NCI-H1105 treated with DMSO at 0.1 percent for 48 hours (cell line): ENCODE measurements at regions not wholly inside any gene's neighbourhood (a gene's known extent, or its start where the extent isn't known, plus 50 kb on each side); places are given as distances from the start of the nearest gene placed in this dataset.
"Not testable (repeated sequence)": the region's sequence is repeated elsewhere in the genome, so short reads cannot be mapped to it uniquely, and the experiment has no call there.

Source experiments
- DNase-seq: peaks from one replicate; lab custom pipeline; 2025; lab: John Stamatoyannopoulos, UW

- no peak for DNase-seq
Observed at GRCh38 chr6:30832864-30833263, 51.5 kb upstream of the DDR1 start.

GRCh38 chr6:30830438-30830837, 53.9 kb upstream of the DDR1 start:
- DNase-seq = no peak

GRCh38 chr6:30829639-30830255, 54.6 kb upstream of the DDR1 start:
- no peak for DNase-seq

- no peak for DNase-seq
Observed at GRCh38 chr6:30829033-30829432, 55.3 kb upstream of the DDR1 start.

- DNase-seq = peak; percentile 46
Observed at GRCh38 chr6:30828027-30828962, 56.0 kb upstream of the DDR1 start.

- no peak for DNase-seq
Observed at GRCh38 chr6:30826961-30827342, 57.4 kb upstream of the DDR1 start.

- DNase-seq = no peak
Observed at GRCh38 chr6:30824698-30825097, 59.6 kb upstream of the DDR1 start.

GRCh38 chr6:30823534-30823865, 60.8 kb upstream of the DDR1 start:
- no peak for DNase-seq

- DNase-seq = peak; percentile 49
Observed at GRCh38 chr6:30821862-30822784, 62.2 kb upstream of the DDR1 start.

- DNase-seq = no peak
Observed at GRCh38 chr6:30820193-30820592, 64.1 kb upstream of the DDR1 start.

GRCh38 chr6:30819297-30819917, 64.9 kb upstream of the DDR1 start:
- DNase-seq = no peak

GRCh38 chr6:30818391-30818841, 65.9 kb upstream of the DDR1 start:
- DNase-seq = no peak

GRCh38 chr6:30816791-30817739, 67.3 kb upstream of the DDR1 start:
- DNase-seq = no peak

- DNase-seq = not testable (repeated sequence)
Observed at GRCh38 chr6:30816296-30816695, 68.0 kb upstream of the DDR1 start.

GRCh38 chr6:30815041-30815742, 69.1 kb upstream of the DDR1 start:
- not testable (repeated sequence) for DNase-seq

GRCh38 chr6:30814146-30815040, 69.9 kb upstream of the DDR1 start:
- DNase-seq = no peak

- no peak for DNase-seq
Observed at GRCh38 chr6:30813631-30814145, 69.3 kb upstream of the IER3 start.

GRCh38 chr6:30810813-30811339, 66.5 kb upstream of the IER3 start:
- no peak for DNase-seq

GRCh38 chr6:30807566-30807965, 63.2 kb upstream of the IER3 start:
- not testable (repeated sequence) for DNase-seq
